HG02840 (cell line): ENCODE measurements at regions not wholly inside any gene's neighbourhood (a gene's known extent, or its start where the extent isn't known, plus 50 kb on each side); places are given as distances from the start of the nearest gene placed in this dataset.

Experiments
- ATAC-seq: cut with Tn5 transposase; IDR thresholded peaks from one replicate; pipeline ENCODE4 v1.9.1; 2021; ENCODE audit warnings: mild to moderate bottlenecking, moderate library complexity, moderate number of reproducible peaks; ENCODE audit not compliant: unreplicated experiment, low FRiP score

DNA sequence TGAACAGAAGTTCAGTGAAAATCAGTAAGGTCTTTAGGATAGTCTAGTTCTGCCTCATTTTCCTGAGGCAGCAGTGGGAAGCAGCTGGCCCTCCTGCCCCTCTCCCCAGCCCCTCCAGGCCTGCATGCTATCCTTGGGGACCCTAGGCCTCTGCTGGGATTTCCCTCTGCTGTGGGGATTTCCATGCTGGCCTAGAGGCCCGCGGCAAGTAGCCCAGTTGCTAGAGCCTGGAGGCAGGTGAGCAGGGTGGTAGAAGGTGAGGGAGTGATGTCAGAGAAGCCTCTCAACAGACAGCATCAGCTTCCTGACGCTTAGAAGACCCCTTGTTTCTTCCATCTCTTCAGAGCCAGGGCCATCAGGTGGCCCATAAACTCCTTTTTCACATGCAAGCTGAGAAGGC lies 305.8 kb upstream of the THBS1 start:
- no peak for ATAC-seq

DNA sequence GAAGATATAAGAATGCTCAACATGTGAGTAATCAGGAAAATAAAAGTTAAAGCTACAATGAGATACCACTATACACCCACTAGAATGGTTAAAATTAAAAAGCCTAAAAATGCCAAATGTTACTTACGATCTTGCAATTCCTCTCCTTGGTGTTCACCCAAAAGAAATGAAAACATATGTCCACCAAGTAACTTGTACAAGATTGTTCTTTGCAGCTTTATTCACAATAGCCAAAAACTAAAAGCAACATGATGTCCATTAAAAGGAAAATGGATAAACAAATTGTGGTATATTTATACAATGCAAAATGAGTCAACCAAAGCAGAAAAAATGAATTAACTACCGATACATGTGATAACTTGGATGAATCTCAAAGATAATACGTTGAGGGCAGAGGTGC lies 301.6 kb upstream of the THBS1 start:
- ATAC-seq = no peak

DNA sequence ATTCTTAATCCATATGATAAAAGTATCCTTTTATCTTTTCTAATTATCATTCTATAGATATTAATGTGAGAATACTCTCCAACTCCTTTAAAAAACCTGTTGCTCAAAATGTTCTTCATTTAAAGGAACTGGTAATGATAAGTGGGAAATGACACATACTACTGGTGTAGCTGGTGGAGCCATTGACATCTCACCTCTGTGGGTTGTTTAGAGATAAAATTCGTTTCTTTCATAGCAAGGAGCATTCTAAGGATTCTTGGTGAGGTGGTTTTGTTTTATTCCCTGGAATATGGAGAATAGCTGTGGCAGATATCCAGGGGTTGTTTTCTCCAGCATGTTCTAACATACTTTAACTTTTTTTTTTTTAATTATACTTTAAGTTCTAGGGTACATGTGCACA lies 299.8 kb upstream of the THBS1 start:
- no peak for ATAC-seq

DNA sequence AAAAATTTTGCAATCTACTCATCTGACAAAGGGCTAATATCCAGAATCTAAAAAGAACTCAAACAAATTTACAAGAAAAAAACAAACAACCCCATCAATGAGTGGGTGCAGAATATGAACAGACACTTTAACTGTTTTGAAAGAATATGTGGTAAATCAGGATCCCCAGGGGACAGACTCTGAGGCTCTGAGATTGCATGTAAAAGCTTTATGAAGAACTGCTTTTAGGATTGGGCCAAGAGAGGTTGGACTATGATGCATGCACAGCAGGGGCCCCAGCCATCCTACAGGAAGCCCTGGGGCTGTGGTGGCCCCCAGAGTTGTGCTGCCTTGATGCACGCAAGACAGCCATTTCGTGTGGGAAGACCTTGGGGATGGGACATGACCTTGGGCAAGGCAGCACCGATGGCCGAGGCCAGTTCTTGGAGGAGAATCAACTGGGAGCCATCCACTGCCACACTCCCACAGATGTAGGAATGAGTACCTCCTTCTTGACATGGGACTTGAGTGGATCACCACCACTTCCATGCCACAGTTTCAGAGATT lies 298.1 kb upstream of the THBS1 start:
- ATAC-seq = no peak

DNA sequence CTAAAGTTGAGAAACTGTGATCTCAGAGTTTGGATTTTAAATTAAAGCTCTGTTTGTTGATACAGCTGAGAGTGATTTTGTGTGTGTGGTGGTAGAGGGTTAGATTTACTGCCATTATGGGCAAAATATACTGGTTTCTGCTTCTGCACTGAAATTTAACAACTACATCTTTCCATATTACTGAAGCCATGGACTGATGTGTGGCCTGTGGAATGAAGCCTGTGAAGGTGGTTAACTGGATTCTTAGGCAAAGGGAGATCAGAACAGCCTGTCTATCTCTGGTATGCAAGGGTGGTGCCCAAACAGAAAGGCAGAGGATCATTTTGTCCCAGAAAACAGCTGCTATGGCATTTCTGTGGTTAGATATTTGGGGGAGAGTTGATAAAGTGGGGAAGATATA lies 297.3 kb upstream of the THBS1 start:
- ATAC-seq = no peak

DNA sequence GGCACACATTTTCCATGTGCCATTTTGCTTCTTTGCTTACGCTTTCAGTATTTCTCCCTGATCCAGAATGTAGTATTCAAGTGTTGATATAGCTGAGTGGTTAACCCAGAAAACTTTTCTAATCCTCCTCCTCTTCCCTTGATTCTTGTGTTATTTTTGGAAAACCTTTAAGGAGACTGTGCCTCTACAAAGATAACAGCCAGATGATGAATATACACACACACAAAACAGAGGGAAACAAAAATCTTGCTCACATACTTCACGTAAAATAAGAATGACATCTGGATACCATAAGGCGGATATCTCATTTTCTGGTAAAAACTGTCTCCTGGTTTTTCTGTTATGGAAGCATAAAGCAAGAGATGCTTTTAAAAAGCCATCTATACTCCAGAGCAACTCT lies 295.8 kb upstream of the THBS1 start:
- ATAC-seq = no peak

DNA sequence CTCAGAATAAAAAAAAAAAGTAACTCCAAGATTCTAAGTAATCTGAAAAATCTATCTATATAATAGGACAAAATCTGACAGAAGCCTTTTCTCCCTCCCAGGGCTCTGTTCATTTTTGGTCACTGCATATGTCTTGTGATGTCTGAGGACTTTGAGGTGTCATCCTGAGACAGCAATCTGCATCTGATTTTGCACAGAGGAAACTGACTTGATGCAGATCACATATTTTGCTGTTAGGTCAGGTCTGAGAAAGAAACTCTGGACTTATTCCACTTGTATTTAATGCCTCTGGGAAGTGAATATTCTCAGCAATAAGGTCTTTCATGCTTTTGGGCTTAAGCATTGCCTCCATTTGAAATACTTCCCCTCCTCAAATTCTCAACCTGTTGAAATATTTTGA lies 295.2 kb upstream of the THBS1 start:
- no peak for ATAC-seq

DNA sequence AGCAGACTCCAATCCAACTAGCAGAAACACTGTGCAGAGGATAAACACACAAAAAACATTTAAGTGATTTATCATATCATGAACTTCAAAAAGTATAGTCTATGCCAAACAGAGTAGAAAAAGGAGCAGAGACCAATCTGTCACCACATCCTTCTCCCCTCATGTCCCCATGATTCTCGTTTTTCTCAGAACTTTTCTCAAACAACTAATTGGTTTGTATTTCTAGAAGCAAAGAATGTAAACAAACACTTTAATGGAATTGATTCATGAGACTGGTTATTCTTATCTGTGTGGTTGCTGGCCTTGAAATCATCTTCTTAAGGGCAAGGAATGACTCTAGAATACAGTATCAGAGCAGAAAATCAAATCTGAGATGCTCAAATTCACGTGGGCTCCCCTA lies 294.2 kb upstream of the THBS1 start:
- ATAC-seq = no peak

DNA sequence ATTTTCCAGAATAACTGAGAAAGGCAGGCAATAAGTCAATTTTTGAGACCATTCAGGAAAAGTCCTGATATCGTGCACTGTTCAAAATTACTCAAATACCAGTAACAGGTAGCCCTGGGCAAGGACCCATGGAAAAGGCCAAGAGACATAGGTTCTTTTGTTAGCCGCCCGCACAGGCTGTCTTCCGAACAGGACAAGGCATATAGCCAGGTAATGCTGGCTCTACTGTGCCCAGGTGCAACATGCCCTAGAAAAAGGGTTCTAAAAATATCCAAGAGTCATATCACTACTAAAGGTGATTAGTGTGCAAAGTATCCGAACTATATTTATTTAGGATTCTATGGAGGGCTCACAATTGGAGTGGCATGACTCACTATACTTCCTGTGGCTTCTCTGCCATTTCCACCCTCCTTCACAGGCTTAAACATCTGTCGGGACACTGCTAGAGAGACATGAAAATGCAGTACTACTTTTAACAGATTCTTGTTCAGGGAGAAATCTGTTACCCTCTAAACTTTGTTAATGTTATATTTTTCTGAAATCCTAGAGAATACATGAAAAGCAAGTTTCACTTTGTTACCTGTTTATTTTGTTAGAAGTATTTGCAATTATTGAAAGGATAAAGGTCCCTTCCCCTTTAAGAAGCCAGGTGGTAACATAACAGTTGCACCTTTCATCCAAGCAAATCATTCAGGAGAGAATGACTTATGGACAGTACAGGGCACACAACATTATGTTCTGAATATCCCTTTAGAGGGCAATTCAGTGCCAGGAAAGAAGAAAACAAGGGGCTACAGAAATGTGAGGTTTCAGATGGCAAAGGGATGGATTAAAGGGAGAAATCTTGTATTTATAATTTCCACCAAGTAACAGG lies 293.3 kb upstream of the THBS1 start:
- no peak for ATAC-seq

DNA sequence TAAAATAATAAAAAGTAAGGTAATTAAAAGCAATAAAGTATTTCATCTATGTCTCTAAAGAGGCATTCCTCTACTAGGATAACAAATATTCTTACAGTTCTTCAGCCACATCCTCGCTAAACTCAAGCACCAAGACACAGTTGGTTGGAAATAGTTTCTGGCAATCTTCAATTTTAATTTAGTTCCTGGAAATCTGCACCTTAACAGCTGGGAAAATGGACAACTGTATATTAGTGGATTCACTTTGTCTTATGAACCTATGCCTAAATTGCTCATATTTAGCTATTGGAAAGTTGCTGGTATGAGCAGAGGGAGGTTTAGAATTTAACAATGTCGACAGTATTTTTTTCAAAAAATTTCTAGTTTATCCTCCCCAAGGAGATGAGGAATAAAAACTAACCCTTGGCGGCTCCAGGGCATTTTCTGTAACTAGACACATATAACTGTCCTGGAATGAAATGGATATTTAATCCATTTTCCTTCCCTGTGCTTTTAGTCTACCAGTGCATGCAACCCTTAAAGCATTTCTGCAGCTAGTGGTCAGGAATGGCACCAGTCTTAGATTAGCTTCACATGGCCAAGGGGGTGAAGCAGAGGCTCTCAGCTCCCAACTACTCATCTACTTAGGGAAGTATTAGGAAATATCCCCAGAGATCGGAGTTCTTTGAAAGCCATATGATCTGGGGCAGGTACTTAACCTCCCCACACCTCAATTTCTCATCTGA lies 290.0 kb upstream of the THBS1 start:
- ATAC-seq = no peak

DNA sequence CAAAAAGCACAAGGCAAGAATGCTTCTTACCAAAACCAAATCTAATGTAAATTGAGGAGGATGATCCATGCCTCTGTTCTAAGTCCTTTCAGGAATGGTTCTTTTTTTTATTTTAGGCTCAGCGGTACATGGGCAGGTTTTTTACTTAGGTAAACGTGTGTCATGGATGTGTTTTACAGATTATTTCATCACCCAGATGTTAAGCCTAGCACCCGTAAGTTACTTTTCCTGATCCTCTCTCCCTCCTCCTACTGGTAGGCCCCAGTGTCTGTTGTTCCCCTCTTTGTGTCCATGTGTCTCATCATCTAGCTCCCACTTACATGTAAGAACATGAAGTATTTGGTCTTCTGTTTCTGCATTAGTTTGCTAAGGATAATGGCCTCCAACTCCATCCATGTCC lies 289.2 kb upstream of the THBS1 start:
- no peak for ATAC-seq

DNA sequence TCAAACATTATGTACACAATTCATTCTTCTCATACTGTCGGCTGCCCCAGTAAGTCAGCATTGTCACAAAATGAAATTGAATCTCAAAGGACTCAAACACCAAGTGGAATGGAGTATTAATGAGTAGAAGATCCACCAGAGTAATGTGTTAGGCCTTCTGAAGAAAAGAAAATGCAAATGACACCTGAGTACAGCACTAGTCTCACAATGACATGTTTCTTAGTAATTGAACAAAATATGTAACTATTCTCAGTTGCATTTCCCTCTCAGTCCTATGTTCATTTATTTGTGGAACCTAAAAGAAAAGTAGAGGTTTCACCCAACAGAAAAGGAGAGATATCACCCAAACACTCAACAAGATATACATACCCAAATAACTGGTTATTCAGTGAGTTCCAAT lies 283.9 kb upstream of the THBS1 start:
- ATAC-seq = no peak

DNA sequence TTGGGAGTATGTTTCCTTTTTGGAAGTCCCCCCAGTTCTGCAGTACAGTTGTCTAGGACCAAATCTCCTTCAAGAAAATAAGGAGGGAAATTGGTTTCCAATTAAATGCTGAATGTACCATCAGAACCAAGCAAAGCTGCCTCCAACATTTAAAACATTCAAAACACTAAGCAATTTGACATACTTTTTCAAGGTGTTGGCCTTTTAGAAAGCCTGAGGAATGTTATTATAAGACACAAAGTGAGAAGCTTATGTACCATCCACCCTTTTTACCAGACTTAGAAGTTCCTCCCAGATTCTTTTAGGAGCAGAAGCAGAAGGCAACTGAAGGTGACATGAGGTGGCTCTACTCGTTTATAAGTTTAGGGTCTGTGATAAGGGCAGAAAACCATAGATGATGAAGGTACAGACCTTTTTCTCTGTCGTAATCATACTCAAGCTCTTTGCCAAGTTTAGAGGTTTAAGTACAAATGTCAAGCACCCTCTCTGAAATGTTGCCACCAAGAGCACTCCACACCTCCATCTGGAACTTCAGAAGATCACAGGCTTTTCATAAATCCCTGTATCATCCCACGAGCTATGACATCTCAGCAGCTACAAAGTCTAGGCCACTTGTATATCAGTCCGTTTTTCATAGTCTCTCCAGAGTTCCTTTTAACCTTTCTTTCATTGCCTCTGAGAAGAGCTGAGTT lies 282.5 kb upstream of the THBS1 start:
- ATAC-seq = no peak

DNA sequence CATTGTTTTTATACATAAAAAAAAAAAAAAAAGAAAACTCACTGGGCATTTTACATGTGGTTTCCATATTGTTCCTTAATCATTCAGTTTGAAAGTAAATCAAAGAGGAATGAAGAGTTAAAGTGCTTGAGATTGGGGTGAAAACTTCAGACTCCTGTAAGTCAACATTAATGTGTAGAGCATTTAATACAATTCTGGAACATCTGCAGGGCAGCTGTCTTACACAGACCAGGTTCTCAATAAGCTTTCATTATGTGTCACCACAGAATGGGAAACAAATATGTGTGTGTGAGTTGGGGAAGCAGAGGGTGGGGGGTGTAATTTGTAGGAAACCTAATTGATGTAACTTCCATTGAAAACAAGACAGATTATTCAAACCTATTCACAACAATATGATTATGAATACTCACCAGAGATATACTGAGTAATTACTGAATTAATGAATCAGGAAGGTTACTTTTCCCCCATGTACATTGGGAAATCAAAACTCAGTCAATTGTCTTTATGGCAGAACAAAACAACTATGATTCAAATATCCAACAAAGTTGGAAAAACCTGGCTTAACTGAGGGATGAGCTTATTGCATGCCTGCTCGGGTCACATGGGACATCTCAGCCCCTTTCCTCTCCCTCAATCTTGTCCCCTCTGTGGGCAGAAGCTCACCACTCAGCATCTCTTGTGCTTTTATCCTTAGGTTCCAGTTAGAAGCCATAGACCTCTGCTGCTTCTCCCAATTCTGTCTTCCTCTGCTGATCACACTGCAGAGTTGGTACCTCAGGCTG lies 281.2 kb upstream of the THBS1 start:
- ATAC-seq = no peak

DNA sequence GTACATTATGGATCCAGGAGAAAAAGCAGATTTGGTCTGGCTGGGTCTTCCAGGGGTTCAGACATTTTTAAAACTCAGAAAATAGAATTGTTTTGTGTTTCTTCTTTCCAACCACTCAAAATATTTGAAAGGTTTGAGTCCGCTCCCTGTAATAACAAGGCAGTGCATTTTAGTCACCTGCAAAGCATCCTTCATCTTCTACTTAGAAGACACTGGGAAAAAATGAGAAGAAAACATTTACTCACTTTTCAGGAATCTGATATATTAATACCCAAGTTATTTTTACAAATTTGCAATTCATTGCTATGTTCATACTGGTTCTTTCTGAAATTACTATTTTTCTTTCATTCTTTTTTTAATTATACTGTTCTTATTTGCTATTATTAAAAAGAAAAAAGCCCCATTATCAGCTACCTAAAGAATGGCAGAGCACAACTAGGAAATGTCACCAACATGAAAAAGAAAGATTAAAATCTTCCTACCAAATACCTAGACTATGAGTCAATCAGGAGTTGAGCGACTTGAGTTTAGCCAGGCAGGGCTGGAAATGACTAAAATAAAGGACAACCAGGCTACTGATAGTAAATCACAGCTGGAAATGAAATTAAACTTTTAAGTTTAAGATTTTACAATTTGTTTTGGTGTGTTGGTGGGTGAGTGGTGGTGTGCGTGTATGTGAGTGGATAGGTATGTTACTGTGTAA lies 280.3 kb upstream of the THBS1 start:
- ATAC-seq = no peak

DNA sequence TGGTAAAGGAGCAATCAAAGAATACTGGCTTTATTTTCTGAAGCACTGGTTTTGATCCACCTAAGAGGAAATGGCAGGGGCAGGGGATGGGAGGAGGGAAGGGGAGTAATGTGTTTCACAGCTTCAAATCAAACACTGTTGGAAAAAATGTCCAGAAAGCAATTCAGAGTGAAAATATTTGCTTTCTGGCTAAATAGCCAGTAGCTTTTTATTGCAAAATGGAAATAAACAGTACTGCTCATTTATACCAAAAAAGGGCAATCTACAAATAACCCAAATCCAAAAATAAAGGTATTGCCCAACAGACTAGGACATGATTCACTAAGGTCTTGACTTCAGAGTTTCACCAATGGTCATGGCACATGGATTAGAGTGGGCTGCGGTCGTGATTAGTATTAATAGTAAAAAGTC lies 279.3 kb upstream of the THBS1 start:
- ATAC-seq = no peak

DNA sequence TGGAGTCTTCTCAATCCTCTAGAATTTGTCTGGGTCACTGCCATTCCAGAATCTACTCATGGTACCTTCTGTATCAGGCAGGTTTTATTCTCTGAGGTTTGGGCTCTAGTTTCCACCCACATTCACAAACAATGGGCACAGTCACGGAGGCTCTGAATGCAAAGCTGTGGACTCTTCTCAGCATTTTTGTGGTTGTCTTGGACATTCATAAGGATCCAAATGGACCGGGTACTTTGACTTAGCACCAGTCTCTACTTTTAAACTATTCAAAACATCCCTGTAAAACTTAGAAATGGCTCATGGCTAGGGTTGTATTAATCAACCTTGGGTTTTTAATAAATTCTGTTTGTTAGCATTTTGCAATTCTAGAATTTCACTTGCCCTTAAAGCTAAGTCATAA lies 277.9 kb upstream of the THBS1 start:
- no peak for ATAC-seq

DNA sequence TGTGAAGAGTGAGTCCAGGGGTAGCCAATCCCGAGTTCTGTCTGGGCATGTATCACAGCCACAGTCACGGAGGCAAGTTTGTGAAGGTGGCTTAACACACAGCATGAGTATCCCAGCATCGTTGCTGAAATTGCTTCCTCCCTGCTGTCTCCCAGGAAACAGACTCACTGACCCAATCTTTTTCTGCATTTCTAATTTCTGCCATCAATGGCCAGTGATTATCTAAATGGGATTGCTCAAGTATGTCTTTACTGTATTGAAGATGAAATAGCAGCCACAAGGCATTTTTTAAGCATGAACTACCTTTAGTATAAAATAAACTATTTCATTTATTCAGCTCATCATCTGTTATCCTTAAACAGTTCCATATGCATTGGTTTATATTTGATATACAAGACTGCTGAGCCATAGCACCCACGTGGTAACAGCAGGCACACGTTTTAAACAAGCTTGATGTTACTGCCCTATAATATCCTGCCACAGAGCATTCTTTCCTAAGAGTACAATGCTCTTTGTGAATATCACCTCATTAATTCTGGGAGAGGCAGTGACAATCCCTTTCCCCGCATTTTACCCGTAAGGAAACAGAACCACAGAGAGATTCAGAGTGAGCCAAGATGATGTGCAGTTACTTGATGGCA lies 276.6 kb upstream of the THBS1 start:
- no peak for ATAC-seq
